Mesenchymal stem cell (in vitro differentiated cells and primary cell): ENCODE measurements at regions not wholly inside any gene's neighbourhood (a gene's known extent, or its start where the extent isn't known, plus 50 kb on each side); places are given as distances from the start of the nearest gene placed in this dataset.

ENCODE experiments used
- DNase-seq: peaks from one replicate; pipeline ENCODE4 v3.0.0-alpha.2; 2013
- H2AFZ ChIP-seq: one replicate; pipeline ENCODE4 v1.6.1; 2013; ENCODE audit warnings: low read depth, mild to moderate bottlenecking, control low read depth, inconsistent platforms, low read length, moderate library complexity
- H2AK5ac ChIP-seq: 2 replicates; pipeline ENCODE4 v1.6.1; 2013; ENCODE audit warnings: low read length, moderate library complexity, mild to moderate bottlenecking, inconsistent platforms; ENCODE audit not compliant: severe bottlenecking
- H2BK120ac ChIP-seq: one replicate; pipeline ENCODE4 v1.6.1; 2013; ENCODE audit warnings: low read depth, mild to moderate bottlenecking, inconsistent platforms, low read length, moderate library complexity
- H2BK12ac ChIP-seq, 2 experiments: one replicate each; pipeline ENCODE4 v1.6.1; 2013; ENCODE audit warnings: inconsistent platforms in 2 of 2, low read length in 2 of 2, mild to moderate bottlenecking in 2 of 2, moderate library complexity in 2 of 2, control low read depth in 1 of 2
- H2BK15ac ChIP-seq: one replicate; pipeline ENCODE4 v1.6.1; 2013; ENCODE audit warnings: mild to moderate bottlenecking, low read depth, inconsistent platforms; ENCODE audit not compliant: poor library complexity, severe bottlenecking
- H2BK5ac ChIP-seq: 2 replicates; pipeline ENCODE4 v1.6.1; 2013; ENCODE audit warnings: low read depth, mild to moderate bottlenecking, low read length, control low read depth, inconsistent platforms; ENCODE audit not compliant: poor library complexity, severe bottlenecking
- H3K14ac ChIP-seq, 2 experiments: one replicate each; pipeline ENCODE4 v1.6.1; 2013; ENCODE audit warnings: inconsistent platforms in 2 of 2, low read length in 2 of 2, control low read depth in 1 of 2, mild to moderate bottlenecking in 1 of 2, moderate library complexity in 1 of 2
- H3K18ac ChIP-seq, 2 experiments: one replicate each; pipeline ENCODE4 v1.6.1; 2013; ENCODE audit warnings: inconsistent platforms in 2 of 2, low read length in 2 of 2, control low read depth in 1 of 2, low read depth in 1 of 2, mild to moderate bottlenecking in 1 of 2
- H3K23ac ChIP-seq, 2 experiments: one replicate each; pipeline ENCODE4 v1.6.1; 2013; ENCODE audit warnings: inconsistent platforms in 2 of 2, low read length in 2 of 2, mild to moderate bottlenecking in 2 of 2, moderate library complexity in 2 of 2, control low read depth in 1 of 2
- H3K27ac ChIP-seq: 2 replicates; pipeline ENCODE4 v1.5.1; 2013; ENCODE audit warnings: mild to moderate bottlenecking, moderate library complexity, low read length, control low read depth, inconsistent platforms; ENCODE audit not compliant: poor library complexity, severe bottlenecking
- H3K27me3 ChIP-seq, 2 experiments: 2 replicates each; pipeline versions ENCODE4 v1.6.1 to v1.7.0; 2013; ENCODE audit warnings: low read length in 2 of 2, mild to moderate bottlenecking in 2 of 2, moderate library complexity in 2 of 2, control low read depth in 1 of 2, inconsistent platforms in 1 of 2; ENCODE audit not compliant: control insufficient read depth in 1 of 2, insufficient read depth in 1 of 2
- H3K36me3 ChIP-seq, 2 experiments: 2 replicates each; pipeline versions ENCODE4 v1.6.1 to v1.7.0; 2013; ENCODE audit warnings: low read length in 2 of 2, control low read depth in 1 of 2, inconsistent platforms in 1 of 2, low read depth in 1 of 2, mild to moderate bottlenecking in 1 of 2; ENCODE audit not compliant: insufficient read depth in 2 of 2, control insufficient read depth in 1 of 2
- H3K4ac ChIP-seq, 2 experiments: one replicate each; pipeline ENCODE4 v1.6.1; 2013; ENCODE audit warnings: inconsistent platforms in 2 of 2, low read length in 2 of 2, mild to moderate bottlenecking in 2 of 2, moderate library complexity in 2 of 2, control low read depth in 1 of 2, low read depth in 1 of 2
- H3K4me1 ChIP-seq: 2 replicates; pipeline ENCODE4 v1.6.1; 2013; ENCODE audit warnings: low read depth, low read length, control low read depth; ENCODE audit not compliant: control insufficient read depth, insufficient read depth
- H3K4me2 ChIP-seq: 2 replicates; pipeline ENCODE4 v1.6.1; 2013; ENCODE audit warnings: low read length, mild to moderate bottlenecking, inconsistent platforms; ENCODE audit not compliant: poor library complexity, severe bottlenecking
- H3K4me3 ChIP-seq, 2 experiments: 2 replicates each; pipeline versions ENCODE4 v1.5.1 to v1.7.0; 2013; ENCODE audit warnings: low read length in 2 of 2, mild to moderate bottlenecking in 2 of 2, control low read depth in 1 of 2, low read depth in 1 of 2; ENCODE audit not compliant: insufficient read depth in 1 of 2
- H3K79me1 ChIP-seq: replicated peaks from 2 replicates; pipeline ENCODE4 v1.6.1; 2013; ENCODE audit warnings: mild to moderate bottlenecking, control low read depth, low read length, inconsistent platforms; ENCODE audit not compliant: poor library complexity, severe bottlenecking
- H3K9ac ChIP-seq: 2 replicates; pipeline ENCODE4 v1.7.0; 2013; ENCODE audit warnings: mild to moderate bottlenecking, low read length, moderate library complexity
- H3K9me3 ChIP-seq: 2 replicates; pipeline ENCODE4 v1.7.0; 2013; ENCODE audit warnings: mild to moderate bottlenecking, low read length; ENCODE audit not compliant: control insufficient read depth
- H4K8ac ChIP-seq: one replicate; pipeline ENCODE4 v1.6.1; 2013; ENCODE audit warnings: inconsistent platforms, mild to moderate bottlenecking, low read length, moderate library complexity
- H4K91ac ChIP-seq: one replicate; pipeline ENCODE4 v1.6.1; 2013; ENCODE audit warnings: mild to moderate bottlenecking, low read length, inconsistent platforms
- WGBS: methylation state at CpG from one replicate; pipeline ENCODE4 v1.1.7; 2013; ENCODE audit warnings: mixed read lengths; 5-methylcytosine and 5-hydroxymethylcytosine counted together

GRCh38 chr6:56377295-56377694 lies 129.9 kb upstream of the COL21A1 start:
- Histone ChIP-seq H2BK5ac (no peak overlapping the region), H3K4me3 (no peak overlapping the region), H3K4me1 (peaks cover 4% of the 10 kb centered on the region), H2BK120ac (no peak overlapping the region), H3K14ac (no peak overlapping the region), H3K27ac (no peak overlapping the region), H4K8ac (no peak overlapping the region), H3K79me1 (no peaks in the 10 kb centered on the region), H3K27me3 (peaks cover 0 to 6% of the 10 kb centered on the region in 2 experiments), H3K9ac (no peak overlapping the region), H3K36me3 (no peaks in the 10 kb centered on the region), H2AK5ac (no peak overlapping the region), H2BK12ac (no peak overlapping the region), H3K9me3 (no peaks in the 10 kb centered on the region), H3K23ac (no peak overlapping the region), H3K4me2 (no peak overlapping the region), H2BK15ac (no peak overlapping the region), H3K4ac (no peak overlapping the region), H3K18ac (no peak overlapping the region), H4K91ac (no peak overlapping the region), H2AFZ (no peak overlapping the region)
- DNase-seq = no peak
- 92% methylated on average over 1 of the region's 2 CpGs for WGBS

GRCh38 chr6:56375806-56376205 lies 128.4 kb upstream of the COL21A1 start:
- no peaks in the 10 kb centered on the region for H3K9me3 ChIP-seq

GRCh38 chr6:56374841-56375369 lies 127.5 kb upstream of the COL21A1 start:
- no peak overlapping the region for H4K91ac ChIP-seq
- peak; percentile 76 for DNase-seq
- peak overlapping the region; percentile 71 for H3K9ac ChIP-seq
- H3K4me3 ChIP-seq = peak overlapping the region in 1 of 2 experiments; percentile 60
- peak overlapping the region; percentile 1 for H2AK5ac ChIP-seq
- H3K4me2 ChIP-seq = no peak overlapping the region
- no peak overlapping the region for H2BK15ac ChIP-seq
- H3K9me3 ChIP-seq = no peaks in the 10 kb centered on the region
- H2BK120ac ChIP-seq = no peak overlapping the region
- peak overlapping the region in 1 of 2 experiments; percentile 68 for H3K18ac ChIP-seq
- H3K4ac ChIP-seq = no peak overlapping the region
- no peak overlapping the region for H2AFZ ChIP-seq
- no peak overlapping the region for H4K8ac ChIP-seq
- peak overlapping the region in 1 of 2 experiments; percentile 69 for H3K14ac ChIP-seq
- WGBS = 89% methylated on average over 4 of the region's 4 CpGs
- H3K27ac ChIP-seq = no peak overlapping the region
- H3K36me3 ChIP-seq = no peaks in the 10 kb centered on the region
- H3K27me3 ChIP-seq = peaks cover 0 to 6% of the 10 kb centered on the region in 2 experiments
- no peak overlapping the region for H2BK5ac ChIP-seq
- no peak overlapping the region for H3K23ac ChIP-seq
- peaks cover 7% of the 10 kb centered on the region for H3K4me1 ChIP-seq
- peak overlapping the region in 1 of 2 experiments; percentile 95 for H2BK12ac ChIP-seq
- no peaks in the 10 kb centered on the region for H3K79me1 ChIP-seq

More at GRCh38 chr6:56375806-56376205, 128.4 kb upstream of the COL21A1 start:
- Histone ChIP-seq H3K4me1 (peaks cover 7% of the 10 kb centered on the region), H4K91ac (no peak overlapping the region), H3K14ac (no peak overlapping the region), H2BK120ac (no peak overlapping the region), H2BK12ac (no peak overlapping the region), H3K9ac (no peak overlapping the region), H3K4me2 (no peak overlapping the region), H4K8ac (no peak overlapping the region), H2BK5ac (no peak overlapping the region), H3K4me3 (peak overlapping the region in 1 of 2 experiments; percentile 60), H2BK15ac (no peak overlapping the region), H3K27me3 (peaks cover 0 to 6% of the 10 kb centered on the region in 2 experiments), H2AK5ac (no peak overlapping the region), H2AFZ (no peak overlapping the region), H3K23ac (no peak overlapping the region), H3K18ac (no peak overlapping the region), H3K27ac (no peak overlapping the region), H3K36me3 (no peaks in the 10 kb centered on the region), H3K79me1 (no peaks in the 10 kb centered on the region), H3K4ac (no peak overlapping the region)
- 93% methylated on average over 3 of the region's 3 CpGs for WGBS
- DNase-seq = no peak

GRCh38 chr6:56372406-56372995 lies 125.1 kb upstream of the COL21A1 start:
- peak; percentile 37 for DNase-seq
- Histone ChIP-seq H4K91ac (no peak overlapping the region), H3K9ac (no peak overlapping the region)

More at GRCh38 chr6:56372406-56372995, 125.1 kb upstream of the COL21A1 start:
- H3K4me2 ChIP-seq = no peak overlapping the region
- H3K4ac ChIP-seq = no peak overlapping the region
- peak overlapping the region; percentile 38 to 97 for H2BK12ac ChIP-seq
- WGBS = 63% methylated on average over 3 of the region's 3 CpGs
- peaks cover 7% of the 10 kb centered on the region for H3K4me1 ChIP-seq
- H3K36me3 ChIP-seq = no peaks in the 10 kb centered on the region
- H3K14ac ChIP-seq = no peak overlapping the region
- no peak overlapping the region for H4K8ac ChIP-seq
- peaks cover 0 to under 1% of the 10 kb centered on the region in 2 experiments for H3K27me3 ChIP-seq
- peak overlapping the region; percentile 61 to 66 for H3K18ac ChIP-seq
- no peak overlapping the region for H3K27ac ChIP-seq
- H2BK5ac ChIP-seq = no peak overlapping the region
- no peaks in the 10 kb centered on the region for H3K79me1 ChIP-seq
- H2AFZ ChIP-seq = no peak overlapping the region
- H3K23ac ChIP-seq = no peak overlapping the region
- peak overlapping the region; percentile 77 for H2BK120ac ChIP-seq
- no peaks in the 10 kb centered on the region for H3K9me3 ChIP-seq
- H3K4me3 ChIP-seq = no peak overlapping the region
- no peak overlapping the region for H2BK15ac ChIP-seq
- H2AK5ac ChIP-seq = peak overlapping the region; percentile 35
